HepG2 (cell line): ENCODE measurements at regions not wholly inside any gene's neighbourhood (a gene's known extent, or its start where the extent isn't known, plus 50 kb on each side); places are given as distances from the start of the nearest gene placed in this dataset.

ENCODE experiments used
- FOXC1 ChIP-seq: sonication (generic); formaldehyde crosslinking; IDR thresholded peaks from 2 replicates; pipeline ENCODE4 v1.8.0; 2022; ENCODE audit warnings: mild to moderate bottlenecking, missing genetic modification reagents, borderline replicate concordance
- FOXK1 ChIP-seq: sonication (generic); formaldehyde crosslinking; IDR thresholded peaks from 2 replicates; pipeline ENCODE4 v1.4.0; 2020; ENCODE audit warnings: low read depth, missing genetic modification reagents, borderline replicate concordance
- IKZF5 ChIP-seq: IDR thresholded peaks from 2 replicates; pipeline ENCODE4 v1.6.1; 2018; ENCODE audit warnings: missing genetic modification reagents, mild to moderate bottlenecking, missing compliant biosample characterization
- PAXIP1 ChIP-seq: sonication (generic); formaldehyde crosslinking; conservative IDR thresholded peaks from 2 replicates; pipeline ENCODE4 v1.4.0; 2020; ENCODE audit warnings: mild to moderate bottlenecking, missing genetic modification reagents, moderate library complexity
- SAFB2 ChIP-seq: sonication (generic); formaldehyde crosslinking; IDR thresholded peaks from 2 replicates; pipeline ENCODE4 v1.5.1; 2020; ENCODE audit warnings: missing genetic modification reagents, low read depth, mild to moderate bottlenecking, borderline replicate concordance
- SAP130 ChIP-seq: IDR thresholded peaks from 2 replicates; pipeline ENCODE4 v1.6.1; 2016; ENCODE audit warnings: low read depth
- TOE1 ChIP-seq: sonication (generic); formaldehyde crosslinking; IDR thresholded peaks from 2 replicates; pipeline ENCODE4 v1.4.0; 2020; ENCODE audit warnings: mild to moderate bottlenecking, missing genetic modification reagents
- ZNF160 ChIP-seq: sonication (generic); formaldehyde crosslinking; IDR thresholded peaks from 2 replicates; pipeline ENCODE4 v1.8.0; 2022; ENCODE audit warnings: mild to moderate bottlenecking, inconsistent platforms, missing genetic modification reagents
- ZNF556 ChIP-seq: sonication (generic); formaldehyde crosslinking; IDR thresholded peaks from 2 replicates; pipeline ENCODE4 v1.4.0; 2020; ENCODE audit warnings: mild to moderate bottlenecking, missing genetic modification reagents, borderline replicate concordance
- TF ChIP-seq, protein P1 (sequence below): sonication (generic); formaldehyde crosslinking; IDR thresholded peaks from 2 replicates; pipeline ENCODE4 v1.4.0; 2020; ENCODE audit warnings: missing genetic modification reagents
- TF ChIP-seq, protein P2 (sequence below): sonication (generic); formaldehyde crosslinking; IDR thresholded peaks from 2 replicates; pipeline ENCODE4 v1.5.1; 2020; ENCODE audit warnings: mild to moderate bottlenecking, missing genetic modification reagents, borderline replicate concordance

GRCh38 chr7:130942211-130942964 lies 208.4 kb upstream of the KLF14 start (continued):
- TF ChIP-seq, protein P1, sequence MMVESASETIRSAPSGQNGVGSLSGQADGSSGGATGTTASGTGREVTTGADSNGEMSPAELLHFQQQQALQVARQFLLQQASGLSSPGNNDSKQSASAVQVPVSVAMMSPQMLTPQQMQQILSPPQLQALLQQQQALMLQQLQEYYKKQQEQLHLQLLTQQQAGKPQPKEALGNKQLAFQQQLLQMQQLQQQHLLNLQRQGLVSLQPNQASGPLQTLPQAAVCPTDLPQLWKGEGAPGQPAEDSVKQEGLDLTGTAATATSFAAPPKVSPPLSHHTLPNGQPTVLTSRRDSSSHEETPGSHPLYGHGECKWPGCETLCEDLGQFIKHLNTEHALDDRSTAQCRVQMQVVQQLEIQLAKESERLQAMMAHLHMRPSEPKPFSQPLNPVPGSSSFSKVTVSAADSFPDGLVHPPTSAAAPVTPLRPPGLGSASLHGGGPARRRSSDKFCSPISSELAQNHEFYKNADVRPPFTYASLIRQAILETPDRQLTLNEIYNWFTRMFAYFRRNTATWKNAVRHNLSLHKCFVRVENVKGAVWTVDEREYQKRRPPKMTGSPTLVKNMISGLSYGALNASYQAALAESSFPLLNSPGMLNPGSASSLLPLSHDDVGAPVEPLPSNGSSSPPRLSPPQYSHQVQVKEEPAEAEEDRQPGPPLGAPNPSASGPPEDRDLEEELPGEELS (CRISPR knock-in tag), result peak; percentile 64
- TF ChIP-seq SAFB2 (CRISPR knock-in tag) (no peak), PAXIP1 (CRISPR knock-in tag) (peak; percentile 52), IKZF5 (CRISPR knock-in tag) (no peak), FOXK1 (CRISPR knock-in tag) (peak; percentile 87; the same call in 1 of the 2 replicates), ZNF160 (no peak), TOE1 (CRISPR knock-in tag) (0 out of 2 replicates have a peak, but pooled peaks have one; percentile 56), ZNF556 (CRISPR knock-in tag) (no peak), SAP130 (CRISPR knock-in tag) (peak; percentile 56), FOXC1 (CRISPR knock-in tag) (no peak)
- TF ChIP-seq, protein P2, sequence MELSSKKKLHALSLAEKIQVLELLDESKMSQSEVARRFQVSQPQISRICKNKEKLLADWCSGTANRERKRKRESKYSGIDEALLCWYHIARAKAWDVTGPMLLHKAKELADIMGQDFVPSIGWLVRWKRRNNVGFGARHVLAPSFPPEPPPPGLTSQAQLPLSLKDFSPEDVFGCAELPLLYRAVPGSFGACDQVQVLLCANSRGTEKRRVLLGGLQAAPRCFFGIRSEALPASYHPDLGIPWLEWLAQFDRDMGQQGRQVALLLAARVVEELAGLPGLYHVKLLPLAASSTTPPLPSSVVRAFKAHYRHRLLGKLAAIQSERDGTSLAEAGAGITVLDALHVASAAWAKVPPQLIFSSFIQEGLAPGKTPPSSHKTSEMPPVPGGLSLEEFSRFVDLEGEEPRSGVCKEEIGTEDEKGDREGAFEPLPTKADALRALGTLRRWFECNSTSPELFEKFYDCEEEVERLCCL (CRISPR knock-in tag), result no peak
